ENCODE measurements at regions not wholly inside any gene's neighbourhood (a gene's known extent, or its start where the extent isn't known, plus 50 kb on each side); places are given as distances from the start of the nearest gene placed in this dataset.

GRCh38 chr3:24985668-24986067, 442.4 kb upstream of the RARB start:
- DNase-seq (ENCODE audit: low spot score), result no peak
- H3K9me3 ChIP-seq (ENCODE audit: low read length), result no peaks in the 10 kb centered on the region
- intact Hi-C loops (cut with micrococcal nuclease; ENCODE audit: unreplicated experiment), result no loop called here
- H3K79me2 ChIP-seq (ENCODE audit: insufficient read depth, low read depth, low read length), result no peaks in the 10 kb centered on the region
- TF ChIP-seq EZH2phosphoT487 (IDR thresholded peaks at IDR 0.05; ENCODE audit: borderline replicate concordance, low read depth, low read length), result no peak
- TF ChIP-seq, protein P1, sequence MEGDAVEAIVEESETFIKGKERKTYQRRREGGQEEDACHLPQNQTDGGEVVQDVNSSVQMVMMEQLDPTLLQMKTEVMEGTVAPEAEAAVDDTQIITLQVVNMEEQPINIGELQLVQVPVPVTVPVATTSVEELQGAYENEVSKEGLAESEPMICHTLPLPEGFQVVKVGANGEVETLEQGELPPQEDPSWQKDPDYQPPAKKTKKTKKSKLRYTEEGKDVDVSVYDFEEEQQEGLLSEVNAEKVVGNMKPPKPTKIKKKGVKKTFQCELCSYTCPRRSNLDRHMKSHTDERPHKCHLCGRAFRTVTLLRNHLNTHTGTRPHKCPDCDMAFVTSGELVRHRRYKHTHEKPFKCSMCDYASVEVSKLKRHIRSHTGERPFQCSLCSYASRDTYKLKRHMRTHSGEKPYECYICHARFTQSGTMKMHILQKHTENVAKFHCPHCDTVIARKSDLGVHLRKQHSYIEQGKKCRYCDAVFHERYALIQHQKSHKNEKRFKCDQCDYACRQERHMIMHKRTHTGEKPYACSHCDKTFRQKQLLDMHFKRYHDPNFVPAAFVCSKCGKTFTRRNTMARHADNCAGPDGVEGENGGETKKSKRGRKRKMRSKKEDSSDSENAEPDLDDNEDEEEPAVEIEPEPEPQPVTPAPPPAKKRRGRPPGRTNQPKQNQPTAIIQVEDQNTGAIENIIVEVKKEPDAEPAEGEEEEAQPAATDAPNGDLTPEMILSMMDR (conservative IDR thresholded peaks at IDR 0.05; ENCODE audit: low read length), result no peak
- no peak overlapping the region for H2AFZ ChIP-seq (ENCODE audit: low read length)
- POLR2A ChIA-PET, result interaction anchor here (1.6 kb wide), 1 partner anchor 11 kb away, joined by 3 read pairs; no protein-coding TSS in a partner anchor
- no peaks in the 10 kb centered on the region for H3K36me3 ChIP-seq (ENCODE audit: insufficient read depth, low read length)
- no peaks in the 10 kb centered on the region for H3K9me2 ChIP-seq (ENCODE audit: insufficient read depth, low read length)
- no peak overlapping the region for H3K4me2 ChIP-seq (ENCODE audit: low read length)
- no peak overlapping the region for H3K4me3 ChIP-seq (ENCODE audit: low read depth, low read length, poor library complexity, severe bottlenecking)
- H3K27ac ChIP-seq (ENCODE audit: low read depth, low read length, poor library complexity, severe bottlenecking), result no peak overlapping the region
- H4K20me1 ChIP-seq (ENCODE audit: insufficient read depth, low read length), result no peaks in the 10 kb centered on the region
- CTCF ChIA-PET (ENCODE audit: unreplicated experiment), result no interaction called here
- no TSS peak for BruUV-seq (replicated peaks)
- H3K4me1 ChIP-seq (ENCODE audit: insufficient read depth, low read length, poor library complexity, severe bottlenecking), result no peaks in the 10 kb centered on the region

DNA sequence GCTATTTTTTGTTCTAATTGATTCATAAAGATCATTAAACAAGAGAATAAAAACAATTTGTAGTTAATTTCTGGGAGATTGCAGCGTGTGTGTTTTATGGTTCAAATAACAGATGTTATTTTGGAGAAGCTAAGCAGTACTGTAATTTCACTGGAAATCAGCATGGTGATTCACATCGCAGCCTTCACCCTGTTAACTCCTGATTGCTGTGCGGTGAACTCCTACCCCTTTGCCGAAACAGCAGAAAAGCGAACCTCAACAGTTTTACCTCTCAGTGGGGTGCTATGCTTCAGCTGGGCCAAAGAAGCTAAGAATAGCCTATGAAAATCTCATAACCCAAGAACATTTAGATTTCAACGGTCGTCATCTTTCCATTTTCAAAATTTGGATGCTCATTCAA, 441.5 kb upstream of the RARB start:
- H4K20me1 ChIP-seq (ENCODE audit: insufficient read depth, low read length), result no peaks in the 10 kb centered on the region
- ChIA-PET POLR2A (no interaction called here), CTCF (ENCODE audit: unreplicated experiment) (no interaction called here)
- H3K9me3 ChIP-seq (ENCODE audit: low read length), result no peaks in the 10 kb centered on the region
- no peaks in the 10 kb centered on the region for H3K4me1 ChIP-seq (ENCODE audit: insufficient read depth, low read length, poor library complexity, severe bottlenecking)
- intact Hi-C loops (cut with micrococcal nuclease; ENCODE audit: unreplicated experiment), result no loop called here
- H3K27ac ChIP-seq (ENCODE audit: low read depth, low read length, poor library complexity, severe bottlenecking), result no peak overlapping the region
- no peaks in the 10 kb centered on the region for H3K9me2 ChIP-seq (ENCODE audit: insufficient read depth, low read length)
- BruUV-seq (replicated peaks), result no TSS peak
- no peak for DNase-seq (ENCODE audit: low spot score)
- TF ChIP-seq EZH2phosphoT487 (IDR thresholded peaks at IDR 0.05; ENCODE audit: borderline replicate concordance, low read depth, low read length), result no peak
- TF ChIP-seq, protein P1 (conservative IDR thresholded peaks at IDR 0.05; ENCODE audit: low read length), result no peak
- no peaks in the 10 kb centered on the region for H3K79me2 ChIP-seq (ENCODE audit: insufficient read depth, low read depth, low read length)
- no peaks in the 10 kb centered on the region for H3K36me3 ChIP-seq (ENCODE audit: insufficient read depth, low read length)
- H2AFZ ChIP-seq (ENCODE audit: low read length), result no peak overlapping the region
- H3K4me2 ChIP-seq (ENCODE audit: low read length), result no peak overlapping the region
- no peak overlapping the region for H3K4me3 ChIP-seq (ENCODE audit: low read depth, low read length, poor library complexity, severe bottlenecking)

- CTCF ChIA-PET (ENCODE audit: unreplicated experiment), result no interaction called here
- Histone ChIP-seq H3K4me2 (ENCODE audit: low read length) (no peak overlapping the region), H3K36me3 (ENCODE audit: insufficient read depth, low read length) (no peaks in the 10 kb centered on the region), H3K4me3 (ENCODE audit: low read depth, low read length, poor library complexity, severe bottlenecking) (no peak overlapping the region), H2AFZ (ENCODE audit: low read length) (no peak overlapping the region), H3K27ac (ENCODE audit: low read depth, low read length, poor library complexity, severe bottlenecking) (no peak overlapping the region), H3K9me3 (ENCODE audit: low read length) (no peaks in the 10 kb centered on the region), H3K4me1 (ENCODE audit: insufficient read depth, low read length, poor library complexity, severe bottlenecking) (no peaks in the 10 kb centered on the region), H3K79me2 (ENCODE audit: insufficient read depth, low read depth, low read length) (no peaks in the 10 kb centered on the region), H3K9me2 (ENCODE audit: insufficient read depth, low read length) (no peaks in the 10 kb centered on the region), H4K20me1 (ENCODE audit: insufficient read depth, low read length) (no peaks in the 10 kb centered on the region)
- TF ChIP-seq EZH2phosphoT487 (IDR thresholded peaks at IDR 0.05; ENCODE audit: borderline replicate concordance, low read depth, low read length), result no peak
- TF ChIP-seq, protein P1 (conservative IDR thresholded peaks at IDR 0.05; ENCODE audit: low read length), result no peak
- no peak for DNase-seq (ENCODE audit: low spot score)
- intact Hi-C loops (cut with micrococcal nuclease; ENCODE audit: unreplicated experiment), result no loop called here
- POLR2A ChIA-PET, result no interaction called here
- no TSS peak for BruUV-seq (replicated peaks)
Observed at GRCh38 chr3:24999357-24999756, 428.7 kb upstream of the RARB start.

All from OCI-LY7 (cell line).